HEK293T (cell line): ENCODE measurements at regions not wholly inside any gene's neighbourhood (a gene's known extent, or its start where the extent isn't known, plus 50 kb on each side); places are given as distances from the start of the nearest gene placed in this dataset.

Experiments
- ARNT ChIP-seq: fragments of 450-650 bp; IDR thresholded peaks from 2 replicates; pipeline ENCODE4 v1.6.1; 2017; ENCODE audit warnings: mild to moderate bottlenecking
- CTBP1 ChIP-seq: fragments of 450-650 bp; IDR thresholded peaks from 2 replicates; pipeline ENCODE4 v1.6.1; 2016; ENCODE audit warnings: borderline replicate concordance
- FOXK2 ChIP-seq: fragments of 450-650 bp; IDR thresholded peaks from 2 replicates; pipeline ENCODE4 v1.6.1; 2016; ENCODE audit warnings: mild to moderate bottlenecking
- HDGF ChIP-seq: fragments of 450-650 bp; IDR thresholded peaks from 2 replicates; pipeline ENCODE4 v1.6.1; 2017; ENCODE audit warnings: antibody characterized with exemption, borderline replicate concordance
- L3MBTL2 ChIP-seq: fragments of 450-650 bp; conservative IDR thresholded peaks from 2 replicates; pipeline ENCODE4 v1.6.1; 2016; ENCODE audit warnings: mild to moderate bottlenecking
- NFRKB ChIP-seq: fragments of 450-650 bp; IDR thresholded peaks from 2 replicates; pipeline ENCODE4 v1.6.1; 2016; ENCODE audit warnings: mild to moderate bottlenecking, moderate library complexity
- TF ChIP-seq, protein P1 (sequence below): fragments of 450-650 bp; IDR thresholded peaks from 2 replicates; pipeline ENCODE4 v1.6.1; 2016

GRCh38 chr3:181276358-181276896 lies 286.9 kb upstream of the DNAJC19 start:
- TF ChIP-seq FOXK2 (no peak), NFRKB (no peak), CTBP1 (no peak), ARNT (no peak), L3MBTL2 (no peak), HDGF (no peak)
- TF ChIP-seq, protein P1, sequence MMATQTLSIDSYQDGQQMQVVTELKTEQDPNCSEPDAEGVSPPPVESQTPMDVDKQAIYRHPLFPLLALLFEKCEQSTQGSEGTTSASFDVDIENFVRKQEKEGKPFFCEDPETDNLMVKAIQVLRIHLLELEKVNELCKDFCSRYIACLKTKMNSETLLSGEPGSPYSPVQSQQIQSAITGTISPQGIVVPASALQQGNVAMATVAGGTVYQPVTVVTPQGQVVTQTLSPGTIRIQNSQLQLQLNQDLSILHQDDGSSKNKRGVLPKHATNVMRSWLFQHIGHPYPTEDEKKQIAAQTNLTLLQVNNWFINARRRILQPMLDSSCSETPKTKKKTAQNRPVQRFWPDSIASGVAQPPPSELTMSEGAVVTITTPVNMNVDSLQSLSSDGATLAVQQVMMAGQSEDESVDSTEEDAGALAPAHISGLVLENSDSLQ: no peak
